ENCODE measurements at regions not wholly inside any gene's neighbourhood (a gene's known extent, or its start where the extent isn't known, plus 50 kb on each side); places are given as distances from the start of the nearest gene placed in this dataset.

DNA sequence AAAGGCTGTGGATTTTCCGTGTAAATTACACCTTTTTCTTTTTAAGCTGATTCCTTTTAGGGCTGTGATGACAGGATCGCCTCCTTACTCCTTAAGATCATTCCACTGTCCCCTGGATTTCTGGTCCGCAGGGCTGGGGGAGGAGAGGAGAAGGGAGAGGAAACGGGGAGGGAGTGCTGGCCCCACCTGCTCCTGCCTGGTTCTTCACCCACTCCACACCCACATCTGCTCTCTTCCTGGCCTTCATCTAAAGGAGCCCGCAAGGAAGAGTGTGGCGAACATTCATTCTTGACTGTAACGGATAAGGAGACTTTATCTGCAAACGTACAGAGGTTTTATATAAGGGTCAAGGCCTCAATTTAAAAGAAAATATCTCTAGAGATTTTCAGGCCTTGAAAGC lies 242.0 kb downstream of the RHOU start:
- DNase-seq (ENCODE audit: low read depth), result no peak

DNA sequence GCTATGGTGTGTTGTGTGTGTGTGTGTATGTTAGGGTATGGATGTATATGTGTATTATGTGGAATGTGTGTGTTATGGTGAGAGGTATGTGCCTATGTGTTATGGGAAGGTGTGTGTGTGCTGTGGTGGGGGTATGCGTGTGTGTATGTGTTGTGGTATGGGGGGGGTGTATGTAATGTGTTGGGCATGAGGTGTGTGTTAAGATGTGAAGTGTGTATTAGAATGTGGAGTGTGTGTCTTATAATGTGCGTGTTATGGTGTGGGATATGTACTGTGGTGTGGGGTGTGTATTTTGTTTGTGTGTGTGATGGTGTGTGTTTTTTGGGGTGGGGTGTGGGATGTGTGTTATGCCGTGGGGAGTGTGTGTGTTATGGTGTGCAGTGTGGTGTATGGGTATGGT lies 242.5 kb downstream of the RHOU start:
- DNase-seq (ENCODE audit: low read depth), result no peak

DNA sequence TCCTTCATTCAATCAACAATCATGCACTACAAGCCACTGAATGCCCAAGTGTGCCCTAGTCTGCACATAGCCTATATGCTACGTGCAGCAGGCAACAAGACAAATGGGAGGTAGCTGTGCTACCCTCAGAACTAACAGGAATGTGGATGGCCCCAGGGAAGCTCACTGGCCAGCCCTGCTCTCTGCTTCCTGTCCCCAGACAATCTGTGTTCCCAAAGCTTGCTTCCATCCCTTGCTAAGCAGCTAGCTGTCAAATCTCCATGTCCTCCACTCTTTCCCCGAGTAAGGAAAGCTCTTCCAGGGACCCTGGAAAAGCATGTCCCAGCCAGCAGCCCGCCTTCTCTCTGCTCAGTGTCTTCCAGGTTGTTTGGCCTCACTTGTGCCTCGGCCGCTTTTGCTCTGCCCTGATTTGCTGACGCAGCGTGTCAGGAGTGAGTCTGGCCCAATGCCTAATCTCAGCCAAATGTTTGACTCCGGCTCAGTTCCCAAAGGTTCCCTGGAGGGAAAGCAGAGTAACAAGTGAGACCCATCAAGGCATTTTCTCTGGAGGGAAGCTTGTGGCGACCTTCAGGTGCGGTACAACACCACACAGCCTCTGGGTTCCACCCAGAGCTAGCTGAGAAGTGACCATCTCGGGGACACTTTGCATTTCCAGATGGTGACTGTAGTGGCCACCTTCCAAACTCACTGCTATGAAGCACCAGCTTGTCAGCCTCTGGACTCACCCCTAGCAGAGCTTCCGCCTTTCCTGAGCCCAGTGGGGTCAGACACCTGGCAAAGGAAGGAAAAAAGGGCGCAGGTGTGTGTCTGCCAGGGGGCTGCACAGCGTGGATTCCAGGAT lies 243.4 kb downstream of the RHOU start:
- DNase-seq (ENCODE audit: low read depth), result no peak

- no peak for DNase-seq (ENCODE audit: low read depth)
Observed at GRCh38 chr1:228979325-228979699, 244.0 kb downstream of the RHOU start.

GRCh38 chr1:228979774-228980173 lies 244.5 kb downstream of the RHOU start:
- DNase-seq (ENCODE audit: low read depth), result no peak

GRCh38 chr1:228980232-228980937 lies 245.1 kb downstream of the RHOU start:
- no peak for DNase-seq (ENCODE audit: low read depth)

GRCh38 chr1:228982637-228983036 lies 247.4 kb downstream of the RHOU start:
- no peak for DNase-seq (ENCODE audit: low read depth)

DNA sequence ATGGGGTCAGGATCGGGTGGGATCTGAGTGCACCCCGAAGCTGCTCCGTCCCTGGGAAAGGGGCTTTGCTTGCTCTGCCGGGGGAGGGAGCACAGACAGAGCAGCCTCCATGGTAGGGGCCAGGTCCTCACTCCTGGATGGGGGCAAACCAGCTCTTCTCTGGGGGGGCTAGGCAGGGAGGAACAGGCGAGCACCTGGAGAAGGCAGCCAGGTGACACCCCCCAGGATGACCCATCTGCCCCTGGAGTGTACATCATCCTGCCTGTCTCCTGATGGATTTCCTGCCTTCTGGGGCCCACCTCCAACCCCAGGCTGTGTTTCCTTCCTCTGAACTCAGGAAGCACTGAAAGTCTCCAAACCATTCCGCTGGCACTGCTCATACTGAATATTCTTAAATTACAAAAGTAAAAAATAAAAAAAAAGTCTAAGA lies 248.0 kb downstream of the RHOU start:
- no peak for DNase-seq (ENCODE audit: low read depth)

DNA sequence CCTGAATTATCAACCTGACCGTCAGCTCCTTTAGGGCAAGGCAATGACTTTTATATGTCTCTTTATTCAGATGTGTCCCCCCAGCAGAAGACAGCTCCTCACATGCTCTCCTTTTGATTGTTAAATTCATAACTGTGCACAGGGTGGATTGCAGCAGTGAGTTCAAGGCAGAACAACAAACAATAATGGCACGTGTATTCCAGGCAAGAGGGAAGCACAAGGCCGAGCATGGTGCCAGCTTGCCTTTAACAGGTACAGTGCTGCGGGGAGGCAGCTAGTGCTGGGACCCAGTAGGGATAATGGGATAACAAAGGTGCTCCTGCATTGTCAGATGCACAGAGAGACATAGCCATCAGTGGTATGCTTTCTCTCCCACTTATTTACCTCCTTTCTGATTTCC lies 248.4 kb downstream of the RHOU start:
- DNase-seq (ENCODE audit: low read depth), result no peak

DNA sequence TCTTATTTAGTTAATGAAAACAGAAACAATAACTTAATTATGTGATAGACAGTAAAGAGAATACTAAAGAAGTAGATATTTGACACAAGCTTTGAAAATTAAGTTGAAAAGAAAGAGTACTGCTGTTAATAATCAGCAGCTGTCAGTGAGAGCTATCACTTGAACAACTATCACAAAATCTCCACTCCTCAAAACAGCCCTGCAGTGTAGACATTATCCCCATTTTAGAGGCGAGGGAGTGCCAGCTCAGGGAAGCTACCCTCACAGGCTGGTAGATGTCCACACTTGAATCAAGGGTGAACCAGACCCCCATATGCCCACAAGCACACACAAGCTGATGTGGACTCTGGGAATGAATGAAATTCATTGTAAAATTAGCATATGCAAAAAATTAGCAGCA lies 248.8 kb downstream of the RHOU start:
- DNase-seq (ENCODE audit: low read depth), result no peak

GRCh38 chr1:228984646-228985631 lies 249.7 kb downstream of the RHOU start:
- no peak for DNase-seq (ENCODE audit: low read depth)

DNA sequence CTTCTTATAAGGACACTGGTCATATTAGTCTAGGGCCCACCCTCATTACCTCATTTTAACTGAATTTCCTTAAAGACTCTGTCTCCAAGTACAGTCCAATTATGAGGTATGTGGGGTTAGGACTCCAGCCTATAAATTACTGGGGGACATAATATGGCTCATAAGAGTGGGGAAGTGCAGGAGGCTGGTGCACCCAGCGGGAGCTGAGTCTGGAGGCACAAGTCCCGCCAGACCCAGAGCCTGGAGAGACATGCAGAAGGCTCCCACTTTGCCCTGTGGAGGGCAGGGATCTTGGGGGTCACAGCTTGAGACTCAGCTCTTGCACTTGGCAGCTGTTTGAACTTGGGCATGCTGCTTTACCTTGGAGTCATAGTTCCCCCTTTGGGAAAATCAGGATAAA lies 250.4 kb downstream of the RHOU start:
- no peak for DNase-seq (ENCODE audit: low read depth)

DNA sequence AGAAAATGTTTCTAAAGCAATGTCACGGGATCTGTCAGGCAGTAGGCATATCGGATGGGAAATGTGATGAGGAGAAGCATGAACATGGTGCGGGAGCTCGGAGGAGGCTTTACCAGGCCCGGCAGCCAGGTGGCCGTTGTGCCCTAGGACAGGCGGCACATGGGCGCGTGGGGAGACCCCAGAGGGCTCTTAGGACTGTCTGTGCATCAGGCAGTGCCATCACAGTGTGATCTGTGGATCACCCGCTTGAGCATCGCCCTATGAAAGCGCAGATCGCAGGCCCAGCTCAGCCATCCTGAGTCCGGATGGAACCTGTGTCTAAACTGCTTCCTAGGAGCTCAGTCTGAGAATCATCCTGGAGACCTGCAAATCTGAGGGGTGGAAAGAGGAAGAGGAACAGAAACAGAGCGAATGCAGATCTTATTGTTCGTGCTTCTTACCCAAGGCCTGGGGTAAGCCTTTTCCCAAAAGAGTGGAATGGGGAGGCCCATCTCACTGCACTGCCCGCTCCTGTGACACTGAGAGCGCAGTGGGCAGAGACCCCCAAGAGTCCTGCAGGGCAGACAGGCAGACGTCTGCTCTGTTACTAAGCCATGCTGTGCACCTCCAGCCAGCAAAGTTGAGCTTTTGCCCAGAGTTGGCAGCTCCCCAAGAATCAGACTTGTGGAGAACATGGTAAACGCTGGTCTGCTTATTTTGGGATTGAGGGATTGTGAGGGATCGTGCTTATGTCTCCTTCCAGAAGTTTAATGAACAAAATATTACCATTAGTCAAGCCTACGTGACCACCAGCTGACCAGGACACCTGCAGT lies 251.0 kb downstream of the RHOU start:
- no peak for DNase-seq (ENCODE audit: low read depth)

GRCh38 chr1:228987286-228987685 lies 252.0 kb downstream of the RHOU start:
- no peak for DNase-seq (ENCODE audit: low read depth)

DNA sequence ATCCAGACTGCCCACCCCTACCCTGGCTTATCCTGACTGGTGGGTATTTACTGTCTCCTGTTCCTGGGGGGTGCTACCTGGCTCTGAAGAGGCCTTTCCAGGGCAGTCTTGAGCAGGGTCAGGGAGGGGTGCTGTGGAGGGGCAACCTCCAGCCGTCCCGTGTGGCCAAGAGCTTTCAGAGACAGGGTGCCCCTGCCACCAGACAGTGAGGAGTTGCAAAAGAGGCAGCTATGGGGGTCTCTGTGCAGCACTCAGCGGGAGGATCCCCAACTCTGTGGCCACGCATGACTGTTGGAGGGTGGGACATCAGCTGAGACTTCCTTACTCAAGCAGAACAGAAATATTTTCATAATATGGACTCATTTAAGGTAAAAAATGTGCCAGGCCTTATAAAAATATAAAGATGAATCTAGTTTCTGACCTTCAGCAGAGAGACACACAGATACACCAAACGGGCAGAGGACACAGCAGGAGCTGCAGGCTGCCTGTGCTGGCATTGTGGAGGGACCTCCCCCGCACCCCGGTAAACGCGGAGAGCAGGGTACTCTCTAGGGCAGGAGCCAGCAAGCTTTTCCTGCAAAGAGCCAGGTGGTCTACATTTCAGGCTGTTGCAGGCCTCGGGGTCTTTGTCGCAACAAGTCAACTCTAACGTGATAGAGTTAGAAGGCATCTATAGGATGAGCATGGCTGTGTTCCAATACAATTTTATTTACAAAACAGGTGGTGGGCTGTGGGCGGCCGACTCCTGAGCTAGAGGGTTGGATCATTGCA lies 252.6 kb downstream of the RHOU start:
- DNase-seq (ENCODE audit: low read depth), result no peak

- no peak for DNase-seq (ENCODE audit: low read depth)
Observed at GRCh38 chr1:228988664-228989063, 253.4 kb downstream of the RHOU start.

DNA sequence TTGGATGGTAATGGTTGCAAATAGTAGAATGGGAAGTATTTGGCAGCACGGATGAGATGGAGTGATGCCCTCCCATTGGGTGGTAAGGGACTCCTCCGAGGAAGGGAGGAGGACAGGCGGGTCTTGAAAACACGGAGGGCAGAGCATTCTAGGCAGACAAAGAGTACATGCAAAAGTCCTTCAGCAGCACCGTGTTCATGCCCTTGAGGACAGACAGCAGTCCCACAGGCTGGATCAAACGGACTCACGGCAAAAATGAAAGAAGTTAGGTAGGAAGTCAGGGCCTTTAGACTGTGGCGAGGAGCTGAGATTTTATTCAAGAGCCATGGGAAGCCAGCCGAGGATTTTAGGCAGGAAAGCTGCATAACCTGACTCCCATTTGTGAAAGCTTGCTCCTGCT lies 253.9 kb downstream of the RHOU start:
- DNase-seq (ENCODE audit: low read depth), result no peak

- no peak for DNase-seq (ENCODE audit: low read depth)
Observed at GRCh38 chr1:228989676-228989991, 254.4 kb downstream of the RHOU start.

GRCh38 chr1:228989992-228990827 lies 254.9 kb downstream of the RHOU start:
- no peak for DNase-seq (ENCODE audit: low read depth)
